Panc1 (cell line): ENCODE measurements at regions not wholly inside any gene's neighbourhood (a gene's known extent, or its start where the extent isn't known, plus 50 kb on each side); places are given as distances from the start of the nearest gene placed in this dataset.

Experiments used
- ATAC-seq: fragments of 200-7000 bp; cut with Tn5 transposase; 2 replicates; pipeline ENCODE4 v1.9.1; 2020; ENCODE audit warnings: mild to moderate bottlenecking, moderate library complexity
- BruUV-seq: library from RNA; stranded (reverse); fragments of 400-500 nt; replicated peaks from 2 replicates; lab custom pipeline; 2021; lab: Mats Ljungman, UMichigan
- CTCF ChIA-PET: fragments of 300-600 bp; sonication (Branson Sonifier 250); formaldehyde crosslinking; loops from one replicate; lab custom pipeline; 2022; ENCODE audit warnings: antibody characterized with exemption; lab: Charles Lee
- POLR2A ChIA-PET: fragments of 300-600 bp; sonication (Branson Sonifier 250); formaldehyde crosslinking; loops from one replicate; lab custom pipeline; 2022; ENCODE audit warnings: antibody characterized with exemption; lab: Charles Lee
- DNase-seq: peaks from one replicate; pipeline ENCODE4 v3.0.0-alpha.2; 2010; ENCODE audit warnings: low read depth, low spot score
- H3K27ac ChIP-seq: 2 replicates; pipeline ENCODE4 v1.5.1; 2011; ENCODE audit warnings: mild to moderate bottlenecking, low read length, inconsistent platforms
- H3K27me3 ChIP-seq: fragments of 200-500 bp; sonication (Bioruptor generic); 2 replicates; pipeline ENCODE4 v1.6.0; 2014; ENCODE audit warnings: low read length, inconsistent platforms; ENCODE audit not compliant: control insufficient read depth, insufficient read depth
- H3K36me3 ChIP-seq: fragments of 200-500 bp; sonication (Bioruptor generic); 2 replicates; pipeline ENCODE4 v1.5.1; 2014; ENCODE audit warnings: inconsistent platforms, mild to moderate bottlenecking, low read length, moderate library complexity; ENCODE audit not compliant: control insufficient read depth, insufficient read depth
- H3K4me1 ChIP-seq: 2 replicates; pipeline ENCODE4 v1.5.1; 2011; ENCODE audit warnings: inconsistent platforms, mild to moderate bottlenecking, low read length, moderate library complexity; ENCODE audit not compliant: control insufficient read depth, insufficient read depth
- H3K4me3 ChIP-seq, 2 experiments: 2 replicates each; pipeline ENCODE4 v1.5.1; 2011 to 2012; ENCODE audit warnings: low read depth in 2 of 2, low read length in 2 of 2, mild to moderate bottlenecking in 2 of 2, inconsistent platforms in 1 of 2, moderate library complexity in 1 of 2
- H3K9me3 ChIP-seq: fragments of 200-500 bp; sonication (Bioruptor generic); 2 replicates; pipeline ENCODE4 v1.5.1; 2014; ENCODE audit warnings: low read depth, mild to moderate bottlenecking, inconsistent platforms, low read length, moderate library complexity; ENCODE audit not compliant: control insufficient read depth, insufficient read depth
- POLR2AphosphoS5 ChIP-seq: IDR thresholded peaks from 2 replicates; pipeline ENCODE4 v1.6.1; 2012; ENCODE audit warnings: mild to moderate bottlenecking, low read depth, low read length, moderate library complexity
- SIN3A ChIP-seq: IDR thresholded peaks from 2 replicates; pipeline ENCODE4 v1.6.1; 2012; ENCODE audit warnings: low read depth, mild to moderate bottlenecking, low read length, moderate library complexity, borderline replicate concordance; ENCODE audit not compliant: insufficient read depth
- TCF7L2 ChIP-seq: IDR thresholded peaks from 2 replicates; pipeline ENCODE4 v1.6.1; 2011; ENCODE audit warnings: mild to moderate bottlenecking, low read depth, low read length, inconsistent platforms
- in situ Hi-C: cut with HindIII; loops from 2 replicates; pipeline ENCODE4 v1.10.0; 2016; ENCODE audit warnings: low sequenced_read_pairs, low pct_unique_long_range_greater_than_20kb
- intact Hi-C: fragments of 100-400 bp; cut with micrococcal nuclease; formaldehyde crosslinking; loops from one replicate; pipeline ENCODE4 v1.10.0; 2022; ENCODE audit not compliant: unreplicated experiment
- TF ChIP-seq, protein P1 (sequence below): fragments of 450-650 bp; IDR thresholded peaks from 2 replicates; pipeline ENCODE4 v1.5.1; 2017; ENCODE audit warnings: mild to moderate bottlenecking
- TF ChIP-seq, protein P2 (sequence below), 2 experiments: IDR thresholded peaks; 2 replicates each; pipeline ENCODE4 v1.6.1; 2011 to 2012; ENCODE audit warnings: low read depth in 2 of 2, control low read depth in 1 of 2, low read length in 1 of 2, mild to moderate bottlenecking in 1 of 2, moderate library complexity in 1 of 2; ENCODE audit not compliant: insufficient read depth in 1 of 2

DNA sequence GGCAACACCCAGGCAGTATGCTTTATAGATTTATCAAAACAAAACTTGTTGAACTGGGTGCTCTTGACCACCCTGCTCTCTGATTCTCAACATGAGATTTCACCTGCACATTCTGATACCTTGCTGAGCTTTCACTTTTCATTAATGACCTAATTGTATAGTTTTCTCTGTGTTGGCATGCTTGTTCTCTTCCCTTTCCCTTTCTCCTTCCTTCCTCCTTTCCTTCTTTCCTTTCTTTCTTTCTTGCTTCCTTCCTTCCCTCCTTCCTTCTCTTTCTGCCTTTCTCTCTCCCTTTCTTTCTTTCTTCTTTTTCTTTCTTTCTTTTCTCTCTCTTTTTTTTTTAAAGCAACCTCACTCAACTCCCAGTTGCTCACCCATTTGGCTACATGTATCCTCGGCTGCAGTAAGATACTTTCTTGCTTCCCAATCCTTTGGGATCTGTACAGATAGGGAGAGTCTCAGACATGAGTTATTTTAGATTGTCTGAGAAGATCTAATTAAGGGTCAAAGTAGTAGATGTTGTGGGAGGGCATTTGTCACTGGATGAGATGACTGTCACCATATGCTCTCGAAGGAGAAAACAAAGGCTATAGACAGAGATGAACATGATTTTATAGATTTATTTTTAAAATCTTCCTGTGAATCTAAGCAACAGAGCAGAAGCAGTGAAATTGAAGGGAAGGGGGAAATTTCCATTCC lies 458.0 kb downstream of the USP25 start:
- CTCF ChIA-PET, result no interaction called here

DNA sequence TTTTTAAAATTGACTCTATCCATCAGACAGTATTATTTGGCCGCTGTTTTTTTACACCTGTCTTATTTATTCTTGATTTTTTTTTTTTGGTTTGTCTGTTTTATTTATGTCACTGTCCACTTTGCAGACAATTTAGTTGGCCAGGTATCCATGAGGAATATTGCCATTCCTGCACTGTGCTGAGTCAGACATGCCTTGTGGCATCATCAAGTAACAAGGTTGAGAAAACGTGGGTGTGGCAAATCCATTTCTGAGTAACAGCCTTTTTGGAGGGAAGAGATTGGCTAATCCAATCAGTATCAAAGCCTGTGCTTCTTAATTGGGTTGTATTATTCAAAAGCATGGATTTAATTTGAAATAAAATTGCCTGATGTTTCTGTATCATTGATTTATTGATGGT lies 463.1 kb downstream of the USP25 start:
- no peak overlapping the region for H3K27ac ChIP-seq
- POLR2A ChIA-PET, result no interaction called here
- H3K4me3 ChIP-seq, result no peak overlapping the region
- TF ChIP-seq TCF7L2 (no peak), POLR2AphosphoS5 (no peak), SIN3A (no peak)
- TF ChIP-seq, protein P1, sequence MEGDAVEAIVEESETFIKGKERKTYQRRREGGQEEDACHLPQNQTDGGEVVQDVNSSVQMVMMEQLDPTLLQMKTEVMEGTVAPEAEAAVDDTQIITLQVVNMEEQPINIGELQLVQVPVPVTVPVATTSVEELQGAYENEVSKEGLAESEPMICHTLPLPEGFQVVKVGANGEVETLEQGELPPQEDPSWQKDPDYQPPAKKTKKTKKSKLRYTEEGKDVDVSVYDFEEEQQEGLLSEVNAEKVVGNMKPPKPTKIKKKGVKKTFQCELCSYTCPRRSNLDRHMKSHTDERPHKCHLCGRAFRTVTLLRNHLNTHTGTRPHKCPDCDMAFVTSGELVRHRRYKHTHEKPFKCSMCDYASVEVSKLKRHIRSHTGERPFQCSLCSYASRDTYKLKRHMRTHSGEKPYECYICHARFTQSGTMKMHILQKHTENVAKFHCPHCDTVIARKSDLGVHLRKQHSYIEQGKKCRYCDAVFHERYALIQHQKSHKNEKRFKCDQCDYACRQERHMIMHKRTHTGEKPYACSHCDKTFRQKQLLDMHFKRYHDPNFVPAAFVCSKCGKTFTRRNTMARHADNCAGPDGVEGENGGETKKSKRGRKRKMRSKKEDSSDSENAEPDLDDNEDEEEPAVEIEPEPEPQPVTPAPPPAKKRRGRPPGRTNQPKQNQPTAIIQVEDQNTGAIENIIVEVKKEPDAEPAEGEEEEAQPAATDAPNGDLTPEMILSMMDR, result no peak
- CTCF ChIA-PET, result no interaction called here
- no TSS peak for BruUV-seq
- H3K27me3 ChIP-seq, result no peaks in the 10 kb centered on the region
- H3K36me3 ChIP-seq, result no peaks in the 10 kb centered on the region; the same call in 1 of the 2 replicates
- intact Hi-C loops (no loop called here), in situ Hi-C loops (no loop called here)
- no peaks in the 10 kb centered on the region for H3K4me1 ChIP-seq
- no peaks in the 10 kb centered on the region for H3K9me3 ChIP-seq
- ATAC-seq (no peak), DNase-seq (no peak)

More for the DNA sequence above, 458.0 kb downstream of the USP25 start:
- Histone ChIP-seq H3K27ac (no peak overlapping the region), H3K4me3 (no peak overlapping the region), H3K36me3 (no peaks in the 10 kb centered on the region), H3K4me1 (no peaks in the 10 kb centered on the region), H3K9me3 (no peaks in the 10 kb centered on the region), H3K27me3 (no peaks in the 10 kb centered on the region)
- no peak for ATAC-seq
- in situ Hi-C loops, result no loop called here
- BruUV-seq, result no TSS peak
- intact Hi-C loops, result no loop called here
- no peak for DNase-seq
- POLR2A ChIA-PET, result interaction anchor here (0.7 kb wide), 1 partner anchor 1464 kb away, joined by 4 read pairs; no protein-coding TSS in a partner anchor
- TF ChIP-seq, protein P1, result no peak
- TF ChIP-seq TCF7L2, result no peak
- TF ChIP-seq, protein P2, sequence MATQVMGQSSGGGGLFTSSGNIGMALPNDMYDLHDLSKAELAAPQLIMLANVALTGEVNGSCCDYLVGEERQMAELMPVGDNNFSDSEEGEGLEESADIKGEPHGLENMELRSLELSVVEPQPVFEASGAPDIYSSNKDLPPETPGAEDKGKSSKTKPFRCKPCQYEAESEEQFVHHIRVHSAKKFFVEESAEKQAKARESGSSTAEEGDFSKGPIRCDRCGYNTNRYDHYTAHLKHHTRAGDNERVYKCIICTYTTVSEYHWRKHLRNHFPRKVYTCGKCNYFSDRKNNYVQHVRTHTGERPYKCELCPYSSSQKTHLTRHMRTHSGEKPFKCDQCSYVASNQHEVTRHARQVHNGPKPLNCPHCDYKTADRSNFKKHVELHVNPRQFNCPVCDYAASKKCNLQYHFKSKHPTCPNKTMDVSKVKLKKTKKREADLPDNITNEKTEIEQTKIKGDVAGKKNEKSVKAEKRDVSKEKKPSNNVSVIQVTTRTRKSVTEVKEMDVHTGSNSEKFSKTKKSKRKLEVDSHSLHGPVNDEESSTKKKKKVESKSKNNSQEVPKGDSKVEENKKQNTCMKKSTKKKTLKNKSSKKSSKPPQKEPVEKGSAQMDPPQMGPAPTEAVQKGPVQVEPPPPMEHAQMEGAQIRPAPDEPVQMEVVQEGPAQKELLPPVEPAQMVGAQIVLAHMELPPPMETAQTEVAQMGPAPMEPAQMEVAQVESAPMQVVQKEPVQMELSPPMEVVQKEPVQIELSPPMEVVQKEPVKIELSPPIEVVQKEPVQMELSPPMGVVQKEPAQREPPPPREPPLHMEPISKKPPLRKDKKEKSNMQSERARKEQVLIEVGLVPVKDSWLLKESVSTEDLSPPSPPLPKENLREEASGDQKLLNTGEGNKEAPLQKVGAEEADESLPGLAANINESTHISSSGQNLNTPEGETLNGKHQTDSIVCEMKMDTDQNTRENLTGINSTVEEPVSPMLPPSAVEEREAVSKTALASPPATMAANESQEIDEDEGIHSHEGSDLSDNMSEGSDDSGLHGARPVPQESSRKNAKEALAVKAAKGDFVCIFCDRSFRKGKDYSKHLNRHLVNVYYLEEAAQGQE (IDR thresholded peaks at IDR 0.05; ENCODE audit: insufficient read depth in 1 of 2, low read depth in 2 of 2, low read length in 1 of 2), result no peak
- no peak for TF ChIP-seq SIN3A
- TF ChIP-seq POLR2AphosphoS5, result no peak
